ENCODE measurements at regions not wholly inside any gene's neighbourhood (a gene's known extent, or its start where the extent isn't known, plus 50 kb on each side); places are given as distances from the start of the nearest gene placed in this dataset.

GRCh38 chr5:41670854-41671479 lies 160.6 kb upstream of the PLCXD3 start:
- DNase-seq, result peak; percentile 36

DNA sequence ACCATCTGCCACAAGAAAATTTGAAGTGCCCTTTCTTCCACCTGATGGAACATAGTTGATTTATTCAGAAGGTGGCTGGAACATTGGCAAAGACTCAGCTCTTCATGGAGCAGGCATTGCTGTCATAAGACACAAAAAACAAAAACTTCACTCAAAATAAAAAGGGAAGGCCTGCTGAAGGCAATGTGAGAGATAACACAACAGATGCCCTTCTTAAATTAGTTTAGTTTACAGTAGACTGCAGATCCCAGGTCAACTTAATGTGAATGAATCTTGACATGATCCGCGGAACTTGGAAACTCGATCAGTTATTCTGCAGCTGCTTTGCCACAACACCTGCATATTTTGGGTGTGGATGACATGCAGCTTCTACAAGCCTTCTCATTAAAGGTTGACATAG lies 159.8 kb upstream of the PLCXD3 start:
- peak; percentile 84 for DNase-seq

GRCh38 chr5:41661254-41661653 lies 150.9 kb upstream of the PLCXD3 start:
- no peak for DNase-seq

DNA sequence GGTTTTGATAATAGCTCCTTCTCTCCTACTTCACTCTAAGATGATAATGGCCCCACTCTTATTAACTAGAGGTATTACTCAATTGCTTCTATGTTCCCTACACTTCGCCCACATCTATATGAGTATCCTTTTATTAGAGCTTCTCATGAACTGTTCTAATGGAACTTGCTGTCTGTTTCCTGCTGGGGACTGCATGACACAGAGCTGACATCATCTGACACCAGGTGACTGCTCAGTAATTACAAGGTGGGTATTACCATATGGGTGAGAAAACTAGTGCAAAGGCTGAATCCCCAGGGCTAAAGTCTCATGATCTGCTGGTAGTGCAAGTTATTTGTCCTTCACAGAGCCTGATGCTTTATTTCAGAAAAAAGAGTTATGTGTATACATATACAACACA lies 146.2 kb upstream of the PLCXD3 start:
- no peak for DNase-seq

DNA sequence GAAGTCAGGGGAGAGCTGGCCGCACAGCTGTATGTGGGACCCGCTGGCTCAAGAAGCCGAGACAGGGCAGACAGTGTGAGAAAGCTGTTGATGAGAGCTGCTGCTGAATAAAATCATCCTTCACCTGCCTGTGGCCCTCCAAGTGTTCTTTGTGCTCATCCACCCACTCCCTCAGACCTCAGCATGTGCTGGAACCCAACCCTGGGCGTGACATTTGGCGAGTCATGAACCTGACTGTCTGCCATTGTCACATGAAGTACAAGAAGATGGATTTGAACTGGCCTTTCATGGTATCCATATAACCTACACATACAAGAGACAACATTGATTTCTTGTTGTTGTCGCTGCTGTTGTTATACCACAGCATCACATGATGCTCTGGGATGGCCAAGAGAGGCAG lies 139.7 kb upstream of the PLCXD3 start:
- DNase-seq, result no peak

DNA sequence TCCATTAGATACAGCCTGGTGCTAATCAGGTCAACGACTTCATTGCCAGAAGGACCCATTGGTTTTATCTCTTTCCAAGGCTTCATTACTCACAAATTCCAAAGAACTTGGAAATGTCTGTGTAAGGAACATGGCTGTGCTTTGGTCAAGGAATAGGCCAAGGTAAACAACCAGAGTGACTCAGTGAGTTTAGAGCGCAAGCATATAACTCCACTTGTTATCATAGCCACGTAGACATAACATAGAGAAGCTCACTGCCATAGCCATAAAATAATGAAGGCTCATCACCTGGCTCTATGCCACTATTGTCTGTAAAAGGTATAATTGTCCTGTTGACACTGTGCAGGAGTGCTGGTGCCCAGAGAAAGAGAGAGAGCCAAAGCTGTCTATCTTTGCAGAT lies 139.3 kb upstream of the PLCXD3 start:
- DNase-seq, result no peak

DNA sequence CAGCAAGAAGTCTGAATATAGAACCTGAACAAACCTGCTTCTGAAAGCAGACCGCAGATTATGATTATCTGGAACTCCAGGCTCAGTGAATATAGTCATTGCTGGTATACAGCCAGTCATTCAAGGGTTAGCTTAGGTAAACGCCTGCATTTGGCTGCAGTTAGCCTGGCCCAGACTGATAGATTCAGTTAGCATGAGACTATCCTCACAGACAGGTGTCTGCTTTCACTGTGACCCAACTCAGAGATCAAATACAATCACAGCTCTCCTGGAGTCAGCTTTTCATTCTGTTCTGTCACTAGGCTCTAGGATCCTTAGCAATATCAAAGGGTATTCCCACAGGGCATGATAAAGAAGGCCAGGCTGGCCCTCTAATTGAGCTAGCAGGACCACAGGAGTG lies 138.6 kb upstream of the PLCXD3 start:
- DNase-seq, result no peak

- DNase-seq, result no peak
These were observed 131.2 kb upstream of the PLCXD3 start for GRCh38 chr5:41641621-41642020.

- DNase-seq, result no peak
These were observed 128.3 kb upstream of the PLCXD3 start for GRCh38 chr5:41638685-41639084.

DNA sequence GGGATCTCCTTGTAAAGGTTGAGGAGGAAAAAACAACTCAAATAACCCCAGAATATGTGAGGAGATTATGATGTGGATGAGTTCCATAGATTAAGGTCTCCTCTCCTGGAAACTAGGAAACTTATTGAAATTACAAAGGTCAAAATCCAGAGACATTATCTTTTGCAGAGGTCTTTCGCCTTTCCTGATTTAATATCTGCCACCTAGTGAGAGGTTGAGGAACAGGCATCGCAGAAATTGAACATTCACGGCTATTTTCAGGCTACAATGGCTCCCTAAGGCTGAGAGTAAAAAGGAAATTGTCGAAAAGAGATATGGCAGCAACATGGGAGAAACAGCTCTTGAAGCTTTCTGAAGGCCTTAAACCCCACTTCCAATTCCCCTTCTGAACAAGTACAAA lies 127.5 kb upstream of the PLCXD3 start:
- DNase-seq, result peak; percentile 6

- no peak for DNase-seq
These were observed 127.0 kb upstream of the PLCXD3 start for GRCh38 chr5:41637424-41637823.

- DNase-seq, result peak; percentile 2
These were observed 126.2 kb upstream of the PLCXD3 start for GRCh38 chr5:41636605-41637004.

- DNase-seq, result no peak
These were observed 119.5 kb upstream of the PLCXD3 start for GRCh38 chr5:41629897-41630296.

DNA sequence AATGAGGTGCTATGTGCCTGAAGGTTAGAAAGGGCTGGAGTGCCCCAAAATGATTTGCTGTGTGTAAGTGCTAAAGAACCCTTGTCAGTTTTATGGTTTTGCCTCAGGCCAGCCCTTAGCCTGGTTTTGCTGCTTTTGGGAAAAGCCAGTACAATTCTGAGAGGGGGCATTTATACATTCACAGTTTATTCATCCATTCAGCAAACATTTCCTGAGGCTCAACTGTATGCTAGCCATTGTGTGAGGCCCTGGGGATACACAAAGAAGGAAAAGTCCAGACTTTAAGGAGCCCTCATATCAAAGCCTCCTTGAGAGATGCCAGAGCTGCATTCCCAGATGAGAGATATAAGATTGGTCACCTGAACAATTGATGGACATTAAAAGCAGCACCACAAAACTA lies 115.2 kb upstream of the PLCXD3 start:
- no peak for DNase-seq

DNA sequence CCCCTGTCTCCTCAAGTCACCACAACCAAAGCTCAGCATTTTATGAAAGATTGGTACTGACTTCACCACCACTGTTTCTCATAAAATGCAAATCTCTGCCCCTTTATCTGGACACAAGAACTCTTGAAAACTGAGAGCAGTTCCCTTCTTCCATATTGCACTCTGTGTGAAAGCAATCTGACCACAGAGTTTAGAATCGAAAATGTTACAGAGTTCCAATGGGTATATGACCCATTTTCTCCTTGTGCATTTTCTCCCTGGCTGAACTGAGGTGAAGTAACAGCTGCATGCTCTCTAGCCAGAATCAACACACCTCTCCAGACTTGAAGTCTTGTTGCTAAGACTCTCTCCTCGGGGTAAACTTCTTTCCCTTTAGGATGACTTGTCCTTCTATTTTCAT lies 111.0 kb upstream of the PLCXD3 start:
- no peak for DNase-seq

DNA sequence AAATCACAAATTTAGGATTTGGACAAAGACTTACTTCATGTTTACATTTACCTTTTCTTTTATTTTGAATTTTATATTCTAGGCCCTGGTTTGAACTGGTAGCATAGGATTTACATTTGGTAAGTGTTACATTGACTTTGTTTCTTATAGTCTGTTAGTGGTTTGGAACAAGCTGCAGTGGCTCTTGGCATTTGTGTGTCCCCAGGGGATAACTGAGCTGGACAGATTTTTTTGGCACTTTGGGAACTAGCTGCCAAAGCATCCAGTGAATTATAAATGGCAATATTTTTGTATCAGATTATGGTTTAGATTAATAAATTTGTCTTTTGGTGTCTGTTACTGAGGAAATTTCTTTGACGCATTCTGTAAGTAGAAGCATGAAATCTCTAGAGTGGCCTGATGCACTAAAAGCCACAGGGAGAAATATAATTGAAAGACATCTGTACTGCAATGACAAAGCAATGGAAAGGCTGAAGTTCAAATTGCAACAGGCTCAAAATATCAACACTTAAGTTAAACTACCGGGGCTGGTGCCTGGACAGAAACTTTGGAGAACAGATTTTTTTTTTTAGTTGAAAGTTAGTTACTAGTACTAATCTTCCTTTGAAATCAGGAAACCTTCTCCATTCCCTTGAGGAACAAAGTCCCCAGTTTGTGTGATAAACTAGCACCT lies 107.6 kb upstream of the PLCXD3 start:
- no peak for DNase-seq

DNA sequence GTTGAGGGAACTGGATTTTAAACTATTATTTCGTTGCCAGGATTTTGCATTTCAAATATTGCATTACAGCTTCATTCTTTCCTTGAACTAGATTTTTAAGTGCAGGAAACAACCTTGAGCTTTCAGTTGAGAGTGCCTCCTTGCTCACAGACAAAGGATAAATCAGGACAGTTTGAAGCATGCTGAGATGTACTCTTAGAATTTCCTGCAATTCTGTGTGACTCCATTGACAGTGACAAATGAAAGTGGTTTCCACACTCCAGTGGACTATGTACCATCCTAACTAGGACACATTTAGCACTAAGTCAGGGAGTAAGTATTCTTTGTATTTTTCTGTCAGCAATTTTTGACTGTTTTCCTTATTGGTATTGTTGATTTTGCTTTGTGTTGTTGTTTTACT lies 100.0 kb upstream of the PLCXD3 start:
- no peak for DNase-seq

- DNase-seq, result no peak
These were observed 90.3 kb upstream of the PLCXD3 start for GRCh38 chr5:41600731-41601130.

GRCh38 chr5:41598011-41598410 lies 87.6 kb upstream of the PLCXD3 start:
- no peak for DNase-seq

GRCh38 chr5:41587668-41588067 lies 77.3 kb upstream of the PLCXD3 start:
- DNase-seq, result no peak

DNA sequence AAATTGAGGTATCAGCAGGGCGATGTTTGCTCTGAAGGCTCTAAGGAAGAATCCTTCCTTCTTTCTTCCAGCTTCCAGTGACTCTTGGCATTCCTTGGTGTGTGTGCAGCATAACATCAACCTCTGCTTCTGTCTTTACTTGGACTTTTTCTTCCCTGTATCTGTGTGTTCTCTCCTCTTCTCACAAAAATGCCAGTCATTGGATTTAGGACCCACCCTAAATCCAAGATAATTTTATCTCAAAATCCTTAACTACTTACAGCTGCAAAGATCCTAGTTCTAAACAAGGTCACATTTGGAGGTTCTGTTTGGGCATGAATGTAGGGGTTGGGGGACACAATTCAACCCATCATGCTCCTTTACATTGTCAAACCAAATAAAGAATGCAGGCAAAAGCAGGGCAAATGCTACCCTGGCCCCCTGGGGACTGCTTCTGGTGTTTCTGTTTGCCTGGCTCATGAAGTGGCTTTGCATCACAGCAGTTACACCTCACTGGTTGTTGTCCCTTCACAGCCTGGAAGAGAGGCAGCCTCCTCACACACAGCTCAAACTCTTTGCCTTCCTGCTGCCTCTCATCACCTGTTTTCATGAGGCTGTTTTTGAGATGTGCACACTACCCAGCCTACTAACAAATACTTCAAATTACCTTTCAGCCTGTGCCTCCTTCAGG lies 64.8 kb upstream of the PLCXD3 start:
- DNase-seq, result no peak

DNA sequence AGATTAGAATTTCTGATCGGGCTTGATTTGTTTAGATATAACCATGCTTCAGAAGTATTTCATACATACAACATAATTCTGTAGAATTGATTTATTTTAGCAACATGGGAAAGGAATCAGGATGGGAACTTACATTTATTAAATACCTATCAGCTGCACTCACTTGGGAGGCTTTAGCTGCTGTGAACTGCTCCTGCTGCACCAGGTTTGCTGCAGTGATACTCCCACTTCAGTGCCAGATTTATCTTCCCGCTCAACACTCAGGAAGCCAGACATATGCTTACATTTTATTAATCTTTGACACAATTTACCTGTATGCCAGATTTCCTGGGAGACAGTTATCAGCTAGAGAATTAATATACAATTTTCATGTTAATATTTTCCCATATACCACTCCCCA lies 64.0 kb upstream of the PLCXD3 start:
- no peak for DNase-seq

Data from NCI-H2171 treated with DMSO at 0.1 percent for 48 hours (cell line).